Testis (tissue), 2 donors: ENCODE measurements at regions not wholly inside any gene's neighbourhood (a gene's known extent, or its start where the extent isn't known, plus 50 kb on each side); places are given as distances from the start of the nearest gene placed in this dataset.

Source experiments
- CTCF ChIP-seq, 3 experiments: fragments of 450-650 bp in 2 of 3; fragments of 200-600 bp in 1 of 3; sonication (generic) in 1 of 3; IDR thresholded peaks; one replicate each; pipeline ENCODE4 v1.5.1; 2016 to 2019; ENCODE audit warnings: antibody characterized with exemption in 3 of 3, mild to moderate bottlenecking in 2 of 3, moderate library complexity in 1 of 3
- POLR2A ChIP-seq: fragments of 450-650 bp; IDR thresholded peaks from one replicate; pipeline ENCODE4 v1.6.1; 2017; ENCODE audit warnings: antibody characterized with exemption, mild to moderate bottlenecking, moderate library complexity

GRCh38 chr10:9066152-9066551 is 1011.7 kb downstream of the GATA3 start:
- TF ChIP-seq POLR2A (no peak), CTCF (IDR thresholded peaks at IDR 0.05) (no peak)
